ENCODE measurements at regions not wholly inside any gene's neighbourhood (a gene's known extent, or its start where the extent isn't known, plus 50 kb on each side); places are given as distances from the start of the nearest gene placed in this dataset.
"Not testable (repeated sequence)": the region's sequence is repeated elsewhere in the genome, so short reads cannot be mapped to it uniquely, and the experiment has no call there.

GRCh38 chr4:134935320-134935719 is 733.7 kb upstream of the PABPC4L start:
- DNase-seq (ENCODE audit: low spot score), result no peak
- Histone ChIP-seq H3K4me3 (no peak overlapping the region), H3K27ac (no peak overlapping the region), H3K4me1 (ENCODE audit: control insufficient read depth in 1 of 2, low read depth in 2 of 2) (no peaks in the 10 kb centered on the region), H3K27me3 (replicated peaks; ENCODE audit: insufficient read depth) (no peaks in the 10 kb centered on the region), H3K9me3 (no peaks in the 10 kb centered on the region), H3K36me3 (no peaks in the 10 kb centered on the region)
- ATAC-seq (ENCODE audit: insufficient number of reproducible peaks, low FRiP score, low read depth), result no peak
- no peak for TF ChIP-seq CTCF (IDR thresholded peaks at IDR 0.05)

GRCh38 chr4:134934036-134934808 is 732.6 kb upstream of the PABPC4L start:
- no peak for TF ChIP-seq CTCF (IDR thresholded peaks at IDR 0.05)
- no peak overlapping the region for H3K4me3 ChIP-seq
- no peak overlapping the region for H3K27ac ChIP-seq
- no peaks in the 10 kb centered on the region for H3K36me3 ChIP-seq
- H3K9me3 ChIP-seq, result no peaks in the 10 kb centered on the region
- H3K4me1 ChIP-seq (ENCODE audit: control insufficient read depth in 1 of 2, low read depth in 2 of 2), result no peaks in the 10 kb centered on the region
- no peak for ATAC-seq (ENCODE audit: insufficient number of reproducible peaks, low FRiP score, low read depth)
- no peaks in the 10 kb centered on the region for H3K27me3 ChIP-seq (replicated peaks; ENCODE audit: insufficient read depth)
- no peak for DNase-seq (ENCODE audit: low spot score)

- ATAC-seq (ENCODE audit: insufficient number of reproducible peaks, low FRiP score, low read depth) (no peak), DNase-seq (ENCODE audit: low spot score) (no peak)
- no peak overlapping the region for H3K27ac ChIP-seq
- H3K27me3 ChIP-seq (replicated peaks; ENCODE audit: insufficient read depth), result no peaks in the 10 kb centered on the region
- H3K36me3 ChIP-seq, result no peaks in the 10 kb centered on the region
- TF ChIP-seq CTCF (IDR thresholded peaks at IDR 0.05), result no peak
- H3K9me3 ChIP-seq, result no peaks in the 10 kb centered on the region
- H3K4me3 ChIP-seq, result no peak overlapping the region
- no peaks in the 10 kb centered on the region for H3K4me1 ChIP-seq (ENCODE audit: control insufficient read depth in 1 of 2, low read depth in 2 of 2)
These were observed 713.8 kb upstream of the PABPC4L start for GRCh38 chr4:134915355-134915754.

GRCh38 chr4:134914250-134914649 is 712.7 kb upstream of the PABPC4L start:
- not testable (repeated sequence) for ATAC-seq (ENCODE audit: insufficient number of reproducible peaks, low FRiP score, low read depth); H3K27ac ChIP-seq; H3K4me3 ChIP-seq; H3K27me3 ChIP-seq (replicated peaks; ENCODE audit: insufficient read depth); H3K9me3 ChIP-seq; DNase-seq (ENCODE audit: low spot score); H3K4me1 ChIP-seq (ENCODE audit: control insufficient read depth in 1 of 2, low read depth in 2 of 2); H3K36me3 ChIP-seq

- no peak for TF ChIP-seq CTCF (IDR thresholded peaks at IDR 0.05)
- no peak overlapping the region for H3K4me3 ChIP-seq
- no peak for ATAC-seq (ENCODE audit: insufficient number of reproducible peaks, low FRiP score, low read depth)
These were observed 710.4 kb upstream of the PABPC4L start for GRCh38 chr4:134911941-134912340.

More at GRCh38 chr4:134911941-134912340, 710.4 kb upstream of the PABPC4L start:
- no peaks in the 10 kb centered on the region for H3K4me1 ChIP-seq (ENCODE audit: control insufficient read depth in 1 of 2, low read depth in 2 of 2)
- DNase-seq (ENCODE audit: low spot score), result no peak
- H3K9me3 ChIP-seq, result no peaks in the 10 kb centered on the region
- no peaks in the 10 kb centered on the region for H3K27me3 ChIP-seq (replicated peaks; ENCODE audit: insufficient read depth)
- H3K27ac ChIP-seq, result no peak overlapping the region
- no peaks in the 10 kb centered on the region for H3K36me3 ChIP-seq
